ENCODE measurements at regions not wholly inside any gene's neighbourhood (a gene's known extent, or its start where the extent isn't known, plus 50 kb on each side); places are given as distances from the start of the nearest gene placed in this dataset.

GRCh38 chr1:215416497-215416896, 150.6 kb upstream of the KCTD3 start:
- TF ChIP-seq CTCF (IDR thresholded peaks at IDR 0.05) = no peak
- H3K4me3 ChIP-seq = no peak overlapping the region
- H3K36me3 ChIP-seq = no peaks in the 10 kb centered on the region
- H3K9me3 ChIP-seq = no peaks in the 10 kb centered on the region
- DNase-seq = no peak
- H3K27me3 ChIP-seq = no peaks in the 10 kb centered on the region
- H3K4me1 ChIP-seq = no peaks in the 10 kb centered on the region
- intact Hi-C loops (cut with DNase I) = no loop called here
- ATAC-seq = no peak
- no peak overlapping the region for H3K27ac ChIP-seq

GRCh38 chr1:215417122-215417521, 150.0 kb upstream of the KCTD3 start:
- TF ChIP-seq CTCF (IDR thresholded peaks at IDR 0.05) = no peak
- no peaks in the 10 kb centered on the region for H3K27me3 ChIP-seq
- ATAC-seq (no peak), DNase-seq (no peak)
- intact Hi-C loops (cut with DNase I) = no loop called here
- no peaks in the 10 kb centered on the region for H3K4me1 ChIP-seq
- H3K9me3 ChIP-seq = no peaks in the 10 kb centered on the region
- no peak overlapping the region for H3K27ac ChIP-seq
- H3K36me3 ChIP-seq = no peaks in the 10 kb centered on the region
- H3K4me3 ChIP-seq = no peak overlapping the region

- ATAC-seq = no peak
- Histone ChIP-seq H3K27ac (no peak overlapping the region), H3K9me3 (no peaks in the 10 kb centered on the region), H3K36me3 (no peaks in the 10 kb centered on the region), H3K4me1 (no peaks in the 10 kb centered on the region), H3K27me3 (no peaks in the 10 kb centered on the region), H3K4me3 (no peak overlapping the region)
- no peak for TF ChIP-seq CTCF (IDR thresholded peaks at IDR 0.05)
- intact Hi-C loops (cut with DNase I) = no loop called here
- no peak for DNase-seq
Measured at GRCh38 chr1:215418876-215419447, 148.1 kb upstream of the KCTD3 start.

GRCh38 chr1:215421744-215422143, 145.4 kb upstream of the KCTD3 start:
- no peak for TF ChIP-seq CTCF (IDR thresholded peaks at IDR 0.05)
- Histone ChIP-seq H3K4me1 (no peaks in the 10 kb centered on the region), H3K27me3 (no peaks in the 10 kb centered on the region), H3K36me3 (no peaks in the 10 kb centered on the region), H3K27ac (no peak overlapping the region), H3K4me3 (no peak overlapping the region), H3K9me3 (no peaks in the 10 kb centered on the region)
- intact Hi-C loops (cut with DNase I) = no loop called here
- no peak for ATAC-seq
- no peak for DNase-seq

- DNase-seq (no peak), ATAC-seq (no peak)
- intact Hi-C loops (cut with DNase I) = no loop called here
- no peaks in the 10 kb centered on the region for H3K4me1 ChIP-seq
- TF ChIP-seq CTCF (IDR thresholded peaks at IDR 0.05) = no peak
- no peak overlapping the region for H3K4me3 ChIP-seq
- no peaks in the 10 kb centered on the region for H3K36me3 ChIP-seq
- no peak overlapping the region for H3K27ac ChIP-seq
- no peaks in the 10 kb centered on the region for H3K9me3 ChIP-seq
- H3K27me3 ChIP-seq = no peaks in the 10 kb centered on the region
Measured at GRCh38 chr1:215423288-215423687, 143.8 kb upstream of the KCTD3 start.

- no peak for TF ChIP-seq CTCF (IDR thresholded peaks at IDR 0.05)
- Histone ChIP-seq H3K27me3 (no peaks in the 10 kb centered on the region), H3K9me3 (no peaks in the 10 kb centered on the region), H3K36me3 (no peaks in the 10 kb centered on the region), H3K27ac (no peak overlapping the region), H3K4me3 (no peak overlapping the region), H3K4me1 (no peaks in the 10 kb centered on the region)
- DNase-seq (no peak), ATAC-seq (no peak)
- intact Hi-C loops (cut with DNase I) = no loop called here
Measured at GRCh38 chr1:215425138-215425537, 142.0 kb upstream of the KCTD3 start.
